HepG2 (cell line): ENCODE measurements at regions not wholly inside any gene's neighbourhood (a gene's known extent, or its start where the extent isn't known, plus 50 kb on each side); places are given as distances from the start of the nearest gene placed in this dataset.

Experiments used
- DDIT3 ChIP-seq: sonication (generic); formaldehyde crosslinking; IDR thresholded peaks from 2 replicates; pipeline ENCODE4 v1.4.0; 2020; ENCODE audit warnings: mild to moderate bottlenecking, missing genetic modification reagents
- FOXJ3 ChIP-seq: sonication (generic); formaldehyde crosslinking; IDR thresholded peaks from 2 replicates; pipeline ENCODE4 v1.4.0; 2020; ENCODE audit warnings: missing genetic modification reagents, mild to moderate bottlenecking, borderline replicate concordance
- GLMP ChIP-seq: sonication (generic); formaldehyde crosslinking; IDR thresholded peaks from 2 replicates; pipeline ENCODE4 v1.9.0; 2021; ENCODE audit warnings: missing genetic modification reagents, mild to moderate bottlenecking, borderline replicate concordance
- HDAC2 ChIP-seq: sonication (generic); formaldehyde crosslinking; IDR thresholded peaks from 2 replicates; pipeline ENCODE4 v1.4.0; 2020; ENCODE audit warnings: missing genetic modification reagents
- HOXA3 ChIP-seq: sonication (generic); formaldehyde crosslinking; IDR thresholded peaks from 2 replicates; pipeline ENCODE4 v1.5.0; 2020; ENCODE audit warnings: missing genetic modification reagents
- HOXD1 ChIP-seq: sonication (generic); formaldehyde crosslinking; IDR thresholded peaks from 2 replicates; pipeline ENCODE4 v1.5.0; 2020; ENCODE audit warnings: missing genetic modification reagents
- IKZF5 ChIP-seq: IDR thresholded peaks from 2 replicates; pipeline ENCODE4 v1.6.1; 2018; ENCODE audit warnings: missing genetic modification reagents, mild to moderate bottlenecking, missing compliant biosample characterization
- JUNB ChIP-seq: sonication (generic); formaldehyde crosslinking; IDR thresholded peaks from 2 replicates; pipeline ENCODE4 v1.8.0; 2022; ENCODE audit warnings: missing genetic modification reagents, mild to moderate bottlenecking, borderline replicate concordance
- NR2F1 ChIP-seq, 2 experiments: fragments of 450-650 bp in 1 of 2; formaldehyde crosslinking in 1 of 2; IDR thresholded peaks; 2 replicates each; pipeline versions ENCODE4 v1.5.0 to v1.6.1; 2016 to 2020; ENCODE audit warnings: mild to moderate bottlenecking in 1 of 2, missing compliant biosample characterization in 1 of 2, missing genetic modification reagents in 1 of 2, moderate library complexity in 1 of 2
- NR2F6 ChIP-seq, 2 experiments: IDR thresholded peaks; 2 replicates each; pipeline ENCODE4 v1.6.1; 2016; ENCODE audit warnings: antibody characterized with exemption in 1 of 2, mild to moderate bottlenecking in 1 of 2
- PAX8 ChIP-seq: sonication (generic); formaldehyde crosslinking; IDR thresholded peaks from 2 replicates; pipeline ENCODE4 v1.8.0; 2022; ENCODE audit warnings: mild to moderate bottlenecking, missing genetic modification reagents, borderline replicate concordance
- PRMT3 ChIP-seq: sonication (generic); formaldehyde crosslinking; IDR thresholded peaks from 2 replicates; pipeline ENCODE4 v1.8.1; 2022; ENCODE audit warnings: low read depth, mild to moderate bottlenecking, moderate library complexity, missing genetic modification reagents, borderline replicate concordance
- SNRNP70 ChIP-seq: fragments of 200-400 bp; formaldehyde crosslinking; IDR thresholded peaks from 2 replicates; pipeline ENCODE4 v1.6.1; 2017; ENCODE audit warnings: mild to moderate bottlenecking, low read depth, low read length, moderate library complexity
- SP4 ChIP-seq: sonication (generic); formaldehyde crosslinking; IDR thresholded peaks from 2 replicates; pipeline ENCODE4 v1.8.1; 2023; ENCODE audit warnings: mild to moderate bottlenecking, missing genetic modification reagents
- THAP9 ChIP-seq: sonication (generic); formaldehyde crosslinking; IDR thresholded peaks from 2 replicates; pipeline ENCODE4; 2020; ENCODE audit warnings: missing genetic modification reagents, mild to moderate bottlenecking, borderline replicate concordance
- ZFYVE20 ChIP-seq: sonication (generic); formaldehyde crosslinking; IDR thresholded peaks from 2 replicates; pipeline ENCODE4 v1.8.0; 2023; ENCODE audit warnings: low read depth, mild to moderate bottlenecking, moderate library complexity, missing genetic modification reagents, borderline replicate concordance
- ZNF142 ChIP-seq: sonication (generic); formaldehyde crosslinking; IDR thresholded peaks from 2 replicates; pipeline ENCODE4 v1.4.0; 2020; ENCODE audit warnings: missing genetic modification reagents
- ZNF234 ChIP-seq: sonication (generic); formaldehyde crosslinking; conservative IDR thresholded peaks from 2 replicates; pipeline ENCODE4 v1.5.1; 2020; ENCODE audit warnings: mild to moderate bottlenecking, missing genetic modification reagents
- ZNF274 ChIP-seq: sonication (generic); formaldehyde crosslinking; IDR thresholded peaks from 2 replicates; pipeline ENCODE4 v1.5.1; 2020; ENCODE audit warnings: mild to moderate bottlenecking, missing genetic modification reagents

GRCh38 chrX:109830704-109831206 lies 97.7 kb upstream of the ACSL4 start (continued):
- TF ChIP-seq ZNF234 (CRISPR knock-in tag) (no peak), DDIT3 (CRISPR knock-in tag) (no peak), NR2F6 (IDR thresholded peaks at IDR 0.05) (peak; percentile 90), NR2F6 (CRISPR knock-in tag; IDR thresholded peaks at IDR 0.05) (peak; percentile 44; the same call in 1 of the 2 replicates), HOXA3 (CRISPR knock-in tag) (no peak), HOXD1 (CRISPR knock-in tag) (0 out of 2 replicates have a peak, but pooled peaks have one; percentile 54), GLMP (CRISPR knock-in tag) (no peak), SNRNP70 (no peak), PAX8 (CRISPR knock-in tag) (no peak), ZNF274 (no peak), IKZF5 (CRISPR knock-in tag) (no peak), ZNF142 (CRISPR knock-in tag) (no peak), ZFYVE20 (CRISPR knock-in tag) (no peak), THAP9 (CRISPR knock-in tag) (no peak), HDAC2 (CRISPR knock-in tag) (peak; percentile 56), JUNB (CRISPR knock-in tag) (no peak), FOXJ3 (peak; percentile 85), PRMT3 (CRISPR knock-in tag) (no peak), NR2F1 (CRISPR knock-in tag; IDR thresholded peaks at IDR 0.05) (peak; percentile 29 to 80; a peak in 3 of 4 replicates), SP4 (CRISPR knock-in tag) (no peak)
